HG03457 (cell line): ENCODE measurements at regions not wholly inside any gene's neighbourhood (a gene's known extent, or its start where the extent isn't known, plus 50 kb on each side); places are given as distances from the start of the nearest gene placed in this dataset.

Experiments used
- ATAC-seq: cut with Tn5 transposase; IDR thresholded peaks from one replicate; pipeline ENCODE4 v1.9.1; 2021; ENCODE audit warnings: moderate number of reproducible peaks; ENCODE audit not compliant: unreplicated experiment

- no peak for ATAC-seq
Measured at GRCh38 chr10:8463853-8464252, 409.4 kb downstream of the GATA3 start.

- ATAC-seq: no peak
Measured at GRCh38 chr10:8468477-8468876, 414.0 kb downstream of the GATA3 start.

GRCh38 chr10:8473205-8473604 is 418.7 kb downstream of the GATA3 start:
- no peak for ATAC-seq

GRCh38 chr10:8477300-8477699 is 422.8 kb downstream of the GATA3 start:
- ATAC-seq: no peak

- no peak for ATAC-seq
Measured at GRCh38 chr10:8481718-8482504, 427.4 kb downstream of the GATA3 start.

GRCh38 chr10:8485032-8485431 is 430.5 kb downstream of the GATA3 start:
- no peak for ATAC-seq

- no peak for ATAC-seq
Measured at GRCh38 chr10:8487346-8487745, 432.9 kb downstream of the GATA3 start.

GRCh38 chr10:8489232-8489631 is 434.7 kb downstream of the GATA3 start:
- no peak for ATAC-seq

- no peak for ATAC-seq
Measured at GRCh38 chr10:8489823-8490222, 435.3 kb downstream of the GATA3 start.

- no peak for ATAC-seq
Measured at GRCh38 chr10:8498290-8498689, 443.8 kb downstream of the GATA3 start.

- ATAC-seq: no peak
Measured at GRCh38 chr10:8498881-8499280, 444.4 kb downstream of the GATA3 start.

GRCh38 chr10:8499312-8499711 is 444.8 kb downstream of the GATA3 start:
- ATAC-seq: no peak

GRCh38 chr10:8499752-8500390 is 445.4 kb downstream of the GATA3 start:
- no peak for ATAC-seq

GRCh38 chr10:8502573-8502972 is 448.1 kb downstream of the GATA3 start:
- no peak for ATAC-seq

GRCh38 chr10:8504499-8504898 is 450.0 kb downstream of the GATA3 start:
- no peak for ATAC-seq

GRCh38 chr10:8507156-8507555 is 452.7 kb downstream of the GATA3 start:
- ATAC-seq: no peak

GRCh38 chr10:8508882-8509281 is 454.4 kb downstream of the GATA3 start:
- no peak for ATAC-seq

GRCh38 chr10:8510471-8510870 is 456.0 kb downstream of the GATA3 start:
- ATAC-seq: no peak

GRCh38 chr10:8511026-8511425 is 456.5 kb downstream of the GATA3 start:
- ATAC-seq: no peak

- ATAC-seq: no peak
Measured at GRCh38 chr10:8513155-8514147, 459.0 kb downstream of the GATA3 start.

- no peak for ATAC-seq
Measured at GRCh38 chr10:8520382-8520781, 465.9 kb downstream of the GATA3 start.
